ENCODE measurements at regions not wholly inside any gene's neighbourhood (a gene's known extent, or its start where the extent isn't known, plus 50 kb on each side); places are given as distances from the start of the nearest gene placed in this dataset.

DNA sequence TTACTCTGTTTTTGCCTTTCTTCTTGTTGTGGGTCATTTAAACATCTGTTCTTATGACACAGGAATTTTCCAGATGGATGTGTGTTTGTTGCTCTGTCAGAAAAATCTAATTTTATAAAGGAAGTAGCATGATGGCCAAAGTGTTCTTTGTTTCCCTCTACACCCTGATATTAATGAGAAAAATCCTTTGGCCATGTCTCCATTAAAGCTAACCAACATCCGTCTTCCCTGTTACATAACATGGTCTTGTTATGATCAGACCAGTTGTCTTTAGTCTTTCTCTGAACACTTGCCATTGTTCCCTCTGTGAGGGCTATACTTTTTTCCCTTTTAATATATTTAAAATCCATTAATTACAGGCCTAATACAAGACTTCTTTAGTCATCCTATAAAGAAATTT lies 142.2 kb upstream of the SPRY2 start:
- TF ChIP-seq POLR2A (IDR thresholded peaks at IDR 0.05): no peak
- no peak for TF ChIP-seq CTCF (IDR thresholded peaks at IDR 0.05)
- no peak for TF ChIP-seq EP300 (IDR thresholded peaks at IDR 0.05)

All from upper lobe of left lung (tissue), 4 donors.